ENCODE measurements at regions not wholly inside any gene's neighbourhood (a gene's known extent, or its start where the extent isn't known, plus 50 kb on each side); places are given as distances from the start of the nearest gene placed in this dataset.

GRCh38 chr21:26776310-26777021 is 68.7 kb downstream of the ADAMTS1 start:
- Histone ChIP-seq H3K27ac (ENCODE audit: low read depth in 1 of 2, low read length in 2 of 2) (no peak overlapping the region), H3K36me3 (ENCODE audit: control insufficient read depth in 4 of 4, insufficient read depth in 3 of 4, low read depth in 1 of 4, low read length in 3 of 4) (no peaks in the 10 kb centered on the region), H3K9ac (ENCODE audit: low read depth in 1 of 2, low read length in 2 of 2) (no peak overlapping the region), H3K27me3 (ENCODE audit: control insufficient read depth in 4 of 4, insufficient read depth in 4 of 4, low read length in 3 of 4) (no peaks in the 10 kb centered on the region), H3K4me3 (ENCODE audit: low read depth in 1 of 3, low read length in 3 of 3) (no peak overlapping the region), H3K9me3 (ENCODE audit: control insufficient read depth in 4 of 4, low read length in 3 of 4) (no peaks in the 10 kb centered on the region), H3K4me1 (ENCODE audit: control insufficient read depth in 4 of 4, insufficient read depth in 4 of 4, low read length in 3 of 4) (no peaks in the 10 kb centered on the region)
- DNase-seq (ENCODE audit: low spot score) = no peak
- 84% methylated on average over 3 of the region's 3 CpGs for WGBS
- no peak for TF ChIP-seq MAX (IDR thresholded peaks at IDR 0.05)
- no peak for TF ChIP-seq JUND (IDR thresholded peaks at IDR 0.05)

- peaks cover 0 to 2% (median 0%) of the 10 kb centered on the region in 4 donors for H3K27me3 ChIP-seq (ENCODE audit: control insufficient read depth in 4 of 4, insufficient read depth in 4 of 4, low read length in 3 of 4)
- 73% methylated on average over 2 of the region's 2 CpGs for WGBS
- H3K36me3 ChIP-seq (ENCODE audit: control insufficient read depth in 4 of 4, insufficient read depth in 3 of 4, low read depth in 1 of 4, low read length in 3 of 4) = no peaks in the 10 kb centered on the region
- H3K27ac ChIP-seq (ENCODE audit: low read depth in 1 of 2, low read length in 2 of 2) = no peak overlapping the region
- TF ChIP-seq HNF4A (conservative IDR thresholded peaks at IDR 0.05) (no peak), TAF1 (conservative IDR thresholded peaks at IDR 0.05) (no peak), FOXA2 (IDR thresholded peaks at IDR 0.05) (no peak), RXRA (IDR thresholded peaks at IDR 0.05) (no peak), SP1 (IDR thresholded peaks at IDR 0.05) (no peak), GABPA (IDR thresholded peaks at IDR 0.05 in 1 of 2, conservative IDR thresholded peaks at IDR 0.05 in 1 of 2) (no peak), MAX (IDR thresholded peaks at IDR 0.05) (no peak), EGR1 (IDR thresholded peaks at IDR 0.05; ENCODE audit: low read depth in 2 of 2) (no peak)
- TF ChIP-seq, protein P1, sequence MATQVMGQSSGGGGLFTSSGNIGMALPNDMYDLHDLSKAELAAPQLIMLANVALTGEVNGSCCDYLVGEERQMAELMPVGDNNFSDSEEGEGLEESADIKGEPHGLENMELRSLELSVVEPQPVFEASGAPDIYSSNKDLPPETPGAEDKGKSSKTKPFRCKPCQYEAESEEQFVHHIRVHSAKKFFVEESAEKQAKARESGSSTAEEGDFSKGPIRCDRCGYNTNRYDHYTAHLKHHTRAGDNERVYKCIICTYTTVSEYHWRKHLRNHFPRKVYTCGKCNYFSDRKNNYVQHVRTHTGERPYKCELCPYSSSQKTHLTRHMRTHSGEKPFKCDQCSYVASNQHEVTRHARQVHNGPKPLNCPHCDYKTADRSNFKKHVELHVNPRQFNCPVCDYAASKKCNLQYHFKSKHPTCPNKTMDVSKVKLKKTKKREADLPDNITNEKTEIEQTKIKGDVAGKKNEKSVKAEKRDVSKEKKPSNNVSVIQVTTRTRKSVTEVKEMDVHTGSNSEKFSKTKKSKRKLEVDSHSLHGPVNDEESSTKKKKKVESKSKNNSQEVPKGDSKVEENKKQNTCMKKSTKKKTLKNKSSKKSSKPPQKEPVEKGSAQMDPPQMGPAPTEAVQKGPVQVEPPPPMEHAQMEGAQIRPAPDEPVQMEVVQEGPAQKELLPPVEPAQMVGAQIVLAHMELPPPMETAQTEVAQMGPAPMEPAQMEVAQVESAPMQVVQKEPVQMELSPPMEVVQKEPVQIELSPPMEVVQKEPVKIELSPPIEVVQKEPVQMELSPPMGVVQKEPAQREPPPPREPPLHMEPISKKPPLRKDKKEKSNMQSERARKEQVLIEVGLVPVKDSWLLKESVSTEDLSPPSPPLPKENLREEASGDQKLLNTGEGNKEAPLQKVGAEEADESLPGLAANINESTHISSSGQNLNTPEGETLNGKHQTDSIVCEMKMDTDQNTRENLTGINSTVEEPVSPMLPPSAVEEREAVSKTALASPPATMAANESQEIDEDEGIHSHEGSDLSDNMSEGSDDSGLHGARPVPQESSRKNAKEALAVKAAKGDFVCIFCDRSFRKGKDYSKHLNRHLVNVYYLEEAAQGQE (IDR thresholded peaks at IDR 0.05) = no peak
- DNase-seq (ENCODE audit: low spot score) = no peak
- H3K4me1 ChIP-seq (ENCODE audit: control insufficient read depth in 4 of 4, insufficient read depth in 4 of 4, low read length in 3 of 4) = no peaks in the 10 kb centered on the region
- H3K4me3 ChIP-seq (ENCODE audit: low read depth in 1 of 3, low read length in 3 of 3) = no peak overlapping the region
- H3K9me3 ChIP-seq (ENCODE audit: control insufficient read depth in 4 of 4, low read length in 3 of 4) = no peaks in the 10 kb centered on the region
- H3K9ac ChIP-seq (ENCODE audit: low read depth in 1 of 2, low read length in 2 of 2) = no peak overlapping the region
Measured at GRCh38 chr21:26773058-26773457, 72.2 kb downstream of the ADAMTS1 start.

DNA sequence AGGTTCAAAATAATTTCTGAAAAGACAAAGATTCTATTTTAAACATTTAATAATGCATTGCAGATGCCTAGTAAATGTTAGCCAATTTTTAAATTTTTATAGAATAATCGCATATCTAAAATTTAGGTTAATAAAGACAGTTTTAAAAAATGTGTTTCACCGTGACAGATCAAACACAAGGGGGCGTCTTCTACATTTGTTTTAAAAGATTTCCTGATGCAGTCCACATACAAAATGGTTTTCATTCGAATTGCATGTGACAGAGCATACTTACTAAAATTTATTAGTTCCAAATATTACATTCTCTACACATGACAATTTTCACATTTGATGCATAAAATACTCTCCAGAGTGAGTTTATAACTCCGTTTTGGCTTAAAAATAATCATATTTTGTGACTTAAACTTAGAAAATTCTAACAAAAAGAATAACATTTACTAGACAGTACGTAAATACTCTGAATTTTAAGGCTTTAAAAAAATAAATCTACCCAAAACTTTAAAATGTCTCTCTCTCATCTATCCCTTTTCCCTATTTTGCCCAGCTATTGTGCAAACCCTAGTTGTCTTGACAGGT is 75.5 kb downstream of the ADAMTS1 start:
- Histone ChIP-seq H3K9ac (ENCODE audit: low read depth in 1 of 2, low read length in 2 of 2) (no peak overlapping the region), H3K9me3 (ENCODE audit: control insufficient read depth in 4 of 4, low read length in 3 of 4) (no peaks in the 10 kb centered on the region), H3K27ac (ENCODE audit: low read depth in 1 of 2, low read length in 2 of 2) (no peak overlapping the region), H3K36me3 (ENCODE audit: control insufficient read depth in 4 of 4, insufficient read depth in 3 of 4, low read depth in 1 of 4, low read length in 3 of 4) (no peaks in the 10 kb centered on the region), H3K27me3 (ENCODE audit: control insufficient read depth in 4 of 4, insufficient read depth in 4 of 4, low read length in 3 of 4) (peaks cover 0 to 2% (median 0%) of the 10 kb centered on the region in 4 donors), H3K4me1 (ENCODE audit: control insufficient read depth in 4 of 4, insufficient read depth in 4 of 4, low read length in 3 of 4) (no peaks in the 10 kb centered on the region), H3K4me3 (ENCODE audit: low read depth in 1 of 3, low read length in 3 of 3) (no peak overlapping the region)
- no peak for DNase-seq (ENCODE audit: low spot score)
- WGBS = 39% methylated on average over 6 of the region's 6 CpGs
- TF ChIP-seq CTCF (IDR thresholded peaks at IDR 0.05; ENCODE audit: low read depth, low read length, missing input control) (peak; percentile 37), RAD21 (IDR thresholded peaks at IDR 0.05) (peak; percentile 60 to 70), EGR1 (IDR thresholded peaks at IDR 0.05; ENCODE audit: low read depth in 2 of 2) (no peak), NR2F2 (IDR thresholded peaks at IDR 0.05) (no peak), YY1 (IDR thresholded peaks at IDR 0.05) (no peak)

Measured in liver (tissue), 8 donors.